GM18868 (cell line): ENCODE measurements at regions not wholly inside any gene's neighbourhood (a gene's known extent, or its start where the extent isn't known, plus 50 kb on each side); places are given as distances from the start of the nearest gene placed in this dataset.

Source experiments
- ATAC-seq: cut with Tn5 transposase; IDR thresholded peaks from one replicate; pipeline ENCODE4 v1.9.1; 2021; ENCODE audit warnings: mild to moderate bottlenecking, moderate library complexity; ENCODE audit not compliant: unreplicated experiment

DNA sequence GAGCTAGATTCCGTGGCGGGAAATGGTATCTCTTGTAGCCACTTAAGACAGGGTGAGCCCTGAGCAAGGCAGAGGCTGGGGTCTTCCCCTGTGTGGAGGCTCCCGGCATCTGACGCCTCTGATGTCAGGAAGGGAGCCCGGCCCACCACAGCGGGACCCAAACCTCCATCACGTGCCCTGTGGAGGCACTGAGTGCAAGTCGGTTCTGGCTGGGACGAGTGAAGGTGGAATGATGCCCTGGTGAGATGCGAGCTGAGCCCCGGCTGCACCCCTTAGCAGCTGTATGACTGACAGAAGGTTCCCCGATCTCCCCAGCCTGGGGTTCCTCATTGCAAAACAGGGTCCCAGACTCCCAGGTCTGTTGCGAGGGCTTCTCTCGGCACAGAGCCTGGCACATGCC lies 187.4 kb upstream of the TNRC6C start:
- no peak for ATAC-seq

DNA sequence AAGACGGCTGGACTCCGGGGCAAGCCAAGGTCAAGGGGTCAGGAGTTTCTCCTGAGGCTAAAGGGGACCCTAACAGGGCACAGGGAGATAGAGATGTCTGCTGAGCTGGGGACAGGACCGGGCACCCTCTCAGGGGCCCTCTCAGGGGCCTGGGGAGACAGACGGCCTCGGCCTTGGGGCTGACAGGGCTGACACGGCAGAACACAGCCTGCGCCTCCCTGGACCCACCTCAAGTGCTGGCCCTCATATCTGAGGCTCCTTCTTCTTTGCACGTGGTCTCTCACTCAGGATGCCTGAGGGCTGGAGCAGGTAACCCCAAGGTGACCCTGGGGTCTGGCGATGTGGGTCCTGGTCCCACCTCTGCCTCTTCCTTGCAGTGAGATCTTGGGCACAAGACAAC lies 186.9 kb upstream of the TNRC6C start:
- no peak for ATAC-seq

DNA sequence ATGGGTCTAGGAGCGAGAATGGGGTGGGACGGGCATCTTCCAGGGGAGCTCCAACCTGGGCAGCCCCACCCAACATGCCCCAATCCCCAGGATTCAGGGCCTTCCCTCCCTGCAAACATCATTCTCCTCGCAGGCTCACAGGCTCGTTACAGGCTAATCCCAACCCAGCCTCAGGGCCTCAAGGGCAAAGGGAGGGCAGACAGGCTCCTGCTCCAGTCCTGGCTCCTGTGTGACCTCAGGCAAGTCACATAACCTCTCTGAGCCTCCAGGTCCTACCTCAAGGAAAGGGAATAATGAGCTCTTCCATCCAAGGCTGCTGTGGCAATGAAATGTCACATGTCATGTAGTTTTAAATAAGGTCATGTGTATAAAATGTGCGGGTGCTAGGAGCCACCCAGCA lies 186.5 kb upstream of the TNRC6C start:
- no peak for ATAC-seq

DNA sequence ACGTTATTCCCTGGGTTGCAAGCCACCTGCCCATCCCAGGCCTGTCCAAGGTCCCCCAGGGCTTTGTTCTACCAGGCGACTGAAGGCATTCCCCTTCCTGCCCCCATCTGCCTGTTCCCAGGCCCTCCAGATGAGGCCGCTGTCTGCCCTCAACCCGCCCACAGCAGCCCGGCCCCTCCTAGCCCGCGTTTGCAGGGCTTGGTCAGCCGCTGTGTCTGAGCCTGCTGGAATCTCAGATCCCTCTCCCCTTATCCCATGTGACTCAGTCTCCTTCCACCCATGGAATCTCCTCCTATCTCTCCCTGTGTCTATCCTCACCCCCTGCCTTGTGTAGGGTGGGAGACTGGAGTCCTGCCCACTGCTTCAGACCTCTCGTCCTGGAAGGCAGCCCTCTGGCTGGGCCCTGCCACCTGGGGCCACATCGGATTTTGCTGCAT lies 186.0 kb upstream of the TNRC6C start:
- no peak for ATAC-seq

DNA sequence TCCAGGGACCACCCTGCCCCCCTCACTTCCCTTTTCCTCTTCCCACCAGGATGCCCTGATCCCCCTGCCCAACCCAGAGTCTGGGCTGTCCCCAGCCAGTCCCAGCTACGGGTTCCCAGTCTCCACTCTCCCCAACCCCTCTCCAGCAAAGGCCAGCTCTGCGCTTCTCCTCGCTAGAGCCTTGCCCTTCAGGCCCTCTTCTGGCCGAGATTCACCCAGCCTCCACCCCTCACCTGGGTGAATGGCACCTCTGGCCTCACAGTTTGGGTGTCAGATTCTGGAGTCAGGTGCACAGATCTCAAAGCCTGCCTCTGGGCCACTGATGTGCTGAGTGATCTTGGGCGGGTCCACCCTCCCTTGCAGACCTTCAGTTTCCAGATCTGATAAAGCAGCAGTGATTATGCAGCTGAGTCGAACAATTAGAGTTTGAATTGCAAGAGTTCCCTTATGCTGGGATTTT lies 185.6 kb upstream of the TNRC6C start:
- ATAC-seq = no peak

DNA sequence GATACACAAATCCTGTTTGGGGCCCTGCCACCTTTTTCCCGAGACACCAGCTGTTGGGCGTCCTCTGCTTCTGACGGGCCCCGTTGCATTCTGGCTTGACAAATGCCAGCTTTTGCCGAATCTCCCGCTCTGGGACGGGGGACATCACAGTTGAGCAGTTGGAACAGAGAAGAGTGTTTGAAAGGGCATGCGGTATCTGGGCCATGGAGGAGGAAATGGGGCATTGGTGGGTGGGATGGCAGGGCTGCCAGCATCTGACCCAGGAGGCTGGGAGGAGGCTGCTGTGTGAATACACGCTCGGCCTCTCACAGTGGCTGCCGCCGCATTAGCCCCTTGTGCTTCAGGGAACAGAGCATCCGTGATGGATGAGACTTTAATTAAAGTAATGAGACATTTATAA lies 184.3 kb upstream of the TNRC6C start:
- no peak for ATAC-seq

DNA sequence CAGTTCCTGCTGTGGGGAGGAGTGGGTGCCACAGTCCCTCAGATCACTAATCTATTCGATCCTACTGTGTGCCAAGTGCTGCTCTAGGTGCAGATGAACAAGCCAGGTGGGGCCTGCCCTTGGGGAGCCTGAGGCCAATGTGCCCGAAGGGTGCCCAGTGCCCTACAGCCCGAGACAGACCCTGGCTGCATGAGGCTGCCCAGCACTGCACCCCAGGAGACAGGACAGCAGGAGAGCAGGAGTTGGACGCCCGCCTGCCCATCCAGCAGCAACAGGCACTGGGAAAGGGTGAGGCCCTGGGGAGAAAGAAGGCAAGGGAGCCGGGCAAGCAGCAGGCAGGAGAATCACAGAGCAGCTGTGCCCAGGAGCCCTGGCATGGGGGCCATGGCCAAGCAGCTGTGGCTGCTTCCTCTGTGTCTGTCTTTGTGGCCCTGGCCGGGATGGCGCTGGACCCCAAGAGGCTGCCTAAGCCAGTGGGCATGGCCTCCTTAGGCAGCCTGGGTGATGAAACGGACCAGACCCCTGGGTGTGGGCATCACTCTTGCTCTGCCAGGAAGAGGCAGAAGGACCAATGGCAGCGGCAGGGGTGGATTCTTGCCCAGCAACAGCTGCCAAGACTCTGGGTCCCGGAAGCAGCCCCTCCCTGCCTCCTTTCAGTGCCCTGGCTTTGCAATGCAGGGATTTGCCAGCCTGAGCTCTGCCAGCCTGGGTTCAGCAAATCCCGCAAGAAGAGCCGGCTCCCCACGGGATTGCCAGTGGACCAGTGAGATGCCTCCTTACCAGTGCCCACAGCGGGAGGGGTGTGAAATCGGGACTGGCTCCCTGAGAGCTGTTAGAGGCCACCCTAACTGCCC lies 179.6 kb upstream of the TNRC6C start:
- ATAC-seq = no peak

DNA sequence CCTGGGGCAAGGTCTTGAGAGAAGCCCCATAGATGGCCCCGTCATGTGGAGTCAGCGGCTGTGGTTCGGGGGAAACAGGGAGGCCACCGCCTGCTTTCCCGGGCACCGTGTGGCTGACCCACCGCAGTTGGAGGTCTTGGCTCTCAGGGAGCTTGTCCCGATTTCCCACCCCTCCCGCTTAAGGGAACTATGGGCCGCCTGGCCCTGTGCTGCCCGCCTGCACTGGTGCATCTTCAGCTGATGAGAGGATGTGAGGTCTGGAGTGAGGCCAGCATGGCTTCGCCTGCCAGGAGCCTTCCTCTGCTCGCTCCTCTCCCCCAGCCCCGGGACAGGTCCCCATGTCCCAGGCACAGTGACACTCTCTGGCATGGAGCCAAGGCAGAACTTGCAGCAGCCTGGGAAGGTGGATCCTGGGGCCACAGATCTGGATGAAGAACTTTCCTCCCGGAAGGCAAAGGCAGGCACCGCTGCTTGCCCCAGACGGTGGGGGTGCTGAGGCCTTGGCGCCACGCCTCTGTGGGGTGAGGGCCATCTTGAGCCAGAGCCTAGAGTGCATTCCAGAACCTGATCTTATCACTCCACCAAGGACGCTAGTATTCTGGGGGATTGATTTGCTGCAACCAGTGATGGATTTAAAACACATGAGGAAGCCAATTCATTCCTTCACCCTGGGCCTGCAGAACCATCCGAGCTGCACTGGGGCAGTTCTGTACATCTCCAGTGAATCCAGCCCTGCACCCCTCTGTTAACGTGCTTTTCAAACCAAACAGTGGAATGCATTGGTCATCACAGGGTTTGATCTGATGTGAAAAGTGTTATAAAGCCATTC lies 178.6 kb upstream of the TNRC6C start:
- ATAC-seq = no peak

DNA sequence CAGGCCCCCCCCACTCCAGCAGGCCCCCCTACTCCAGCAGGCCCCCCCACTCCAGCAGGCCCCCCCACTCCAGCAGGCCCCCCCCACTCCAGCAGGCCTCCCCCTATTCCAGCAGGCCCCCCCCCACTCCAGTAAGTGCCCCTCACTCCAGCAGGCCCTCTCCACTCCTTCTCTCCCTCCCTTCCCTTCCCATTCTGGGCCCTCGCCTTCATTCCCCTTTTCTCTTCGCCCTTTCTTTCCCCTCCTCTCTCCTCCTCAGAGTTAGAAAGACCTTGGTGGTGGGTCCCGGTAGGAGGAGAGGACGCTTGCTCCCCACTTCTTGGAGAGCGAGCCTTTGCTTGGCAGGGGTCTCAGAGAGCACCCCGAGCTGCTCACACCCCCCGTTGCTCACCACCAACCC lies 177.0 kb upstream of the TNRC6C start:
- no peak for ATAC-seq

DNA sequence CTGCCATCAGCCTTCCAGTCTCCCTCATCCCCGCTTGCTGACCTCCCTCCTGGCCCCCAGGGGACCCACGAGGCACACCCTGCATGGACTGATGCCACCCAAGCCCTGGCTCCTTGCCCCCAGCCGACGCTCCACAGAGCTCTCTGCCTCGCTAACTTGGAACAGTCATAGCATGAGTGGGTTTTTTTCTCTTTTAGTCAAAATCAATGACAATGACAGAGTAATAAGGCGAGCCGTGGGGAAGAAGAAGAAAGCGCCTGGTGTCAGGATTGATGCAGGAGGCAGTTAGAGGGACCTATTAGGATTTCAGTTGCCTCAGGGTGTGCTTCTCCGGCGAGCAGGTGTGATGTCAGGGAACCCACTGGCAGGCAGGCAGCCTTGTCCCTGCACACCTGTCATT lies 176.3 kb upstream of the TNRC6C start:
- ATAC-seq = no peak

DNA sequence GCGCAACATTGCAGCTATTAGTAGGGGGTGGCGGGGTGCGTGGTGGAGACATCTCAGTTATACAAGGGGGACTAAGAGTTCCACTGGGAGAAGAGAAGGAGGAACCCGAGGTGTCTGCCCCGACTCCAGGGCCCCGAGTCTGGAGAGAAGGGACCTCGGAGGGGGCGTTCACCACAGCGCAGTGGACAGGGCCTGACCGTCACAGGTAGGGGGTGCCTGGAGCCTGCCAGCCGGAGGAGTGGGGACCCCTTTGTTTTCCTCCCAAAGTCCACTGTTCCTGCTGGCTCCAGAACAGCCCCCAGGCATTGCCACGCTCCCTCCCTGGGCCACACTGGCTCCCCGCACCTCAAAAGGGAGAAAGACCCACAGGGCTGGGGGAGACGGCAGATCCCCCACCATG lies 175.9 kb upstream of the TNRC6C start:
- ATAC-seq = no peak

DNA sequence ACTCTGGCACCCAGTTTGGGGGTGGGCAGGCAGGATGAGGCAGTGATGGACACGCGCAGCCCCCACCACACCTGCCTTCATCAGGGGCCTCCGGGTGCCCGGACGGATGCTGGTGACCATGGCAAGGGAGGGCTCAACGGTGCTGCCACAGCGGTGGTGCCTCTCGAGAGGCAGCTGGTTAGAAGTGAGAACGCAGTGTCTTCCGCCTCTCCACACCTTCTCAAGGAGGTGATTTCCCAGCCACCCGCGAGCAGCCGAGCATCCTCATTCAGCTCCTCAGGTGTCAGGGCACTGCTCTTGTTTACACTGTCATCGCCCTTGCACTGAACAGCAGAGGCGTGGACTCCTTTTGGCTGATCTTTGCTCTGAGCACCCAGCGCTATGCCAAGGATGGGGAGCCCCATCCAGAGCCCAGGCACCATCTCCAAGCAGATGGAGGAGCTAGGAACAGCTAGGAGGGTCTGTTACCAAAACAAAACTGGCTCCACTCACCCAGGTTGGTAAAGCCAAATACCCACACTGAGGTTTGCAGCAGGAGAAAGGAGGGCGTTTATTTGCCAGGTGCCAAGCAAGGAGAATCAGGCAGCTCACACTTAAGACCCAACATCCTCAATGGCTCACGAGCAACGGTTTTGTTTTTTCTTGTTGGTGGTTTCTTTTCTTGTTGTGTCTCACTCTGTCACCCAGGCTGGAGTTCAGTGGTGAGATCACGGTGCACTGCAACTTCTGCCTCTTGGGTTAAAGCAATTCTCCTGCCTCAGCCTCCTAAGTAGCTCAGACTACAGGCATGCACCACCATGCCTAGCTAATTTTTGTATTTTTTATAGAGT lies 174.3 kb upstream of the TNRC6C start:
- ATAC-seq = no peak

DNA sequence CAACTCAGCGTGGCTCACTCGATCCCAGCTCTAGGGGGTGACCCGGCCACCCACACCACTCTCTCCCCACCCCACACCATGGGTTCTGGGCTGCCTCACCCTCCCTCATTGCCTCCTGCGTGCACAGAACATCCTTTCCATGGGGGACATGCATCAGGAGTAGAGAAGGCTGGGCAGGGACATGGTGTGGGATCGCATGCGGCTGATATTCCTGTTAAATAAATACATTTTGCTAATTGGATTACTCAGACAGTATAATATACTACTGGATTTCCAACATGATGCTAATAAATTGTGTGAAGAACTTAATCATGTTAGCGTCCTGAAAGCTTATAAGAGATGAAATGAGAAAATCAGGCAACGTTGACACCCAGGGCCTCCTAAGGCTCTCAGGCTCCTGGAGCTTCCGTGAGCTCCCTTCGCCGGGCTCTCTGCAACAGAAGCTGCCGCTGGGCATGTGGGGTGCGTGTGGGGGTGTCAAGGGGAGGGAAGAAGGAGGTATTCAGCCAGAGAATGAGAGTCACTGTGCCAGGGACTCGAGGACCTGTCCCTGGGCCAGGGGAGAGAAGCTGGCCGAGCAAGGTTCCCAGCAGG lies 173.1 kb upstream of the TNRC6C start:
- ATAC-seq = no peak

DNA sequence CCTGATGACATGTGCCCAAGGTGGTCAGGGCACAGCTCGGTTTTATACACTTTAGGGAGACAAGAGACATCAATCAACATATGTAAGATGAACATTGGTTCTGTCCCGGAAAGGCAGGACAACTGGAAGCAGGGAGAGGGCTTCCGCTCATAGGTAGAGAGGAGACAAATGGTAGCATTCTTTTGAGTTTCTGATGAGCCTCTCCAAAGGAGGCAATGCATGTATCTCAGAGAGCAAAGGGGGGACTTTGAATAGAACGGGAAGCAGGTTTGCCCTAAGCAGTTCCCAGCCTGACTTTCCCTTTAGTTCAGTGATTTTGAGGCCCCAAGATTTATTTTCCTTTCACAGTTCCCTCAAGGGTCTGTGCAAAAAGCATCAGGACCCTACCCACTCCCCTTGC lies 172.4 kb upstream of the TNRC6C start:
- ATAC-seq = no peak

DNA sequence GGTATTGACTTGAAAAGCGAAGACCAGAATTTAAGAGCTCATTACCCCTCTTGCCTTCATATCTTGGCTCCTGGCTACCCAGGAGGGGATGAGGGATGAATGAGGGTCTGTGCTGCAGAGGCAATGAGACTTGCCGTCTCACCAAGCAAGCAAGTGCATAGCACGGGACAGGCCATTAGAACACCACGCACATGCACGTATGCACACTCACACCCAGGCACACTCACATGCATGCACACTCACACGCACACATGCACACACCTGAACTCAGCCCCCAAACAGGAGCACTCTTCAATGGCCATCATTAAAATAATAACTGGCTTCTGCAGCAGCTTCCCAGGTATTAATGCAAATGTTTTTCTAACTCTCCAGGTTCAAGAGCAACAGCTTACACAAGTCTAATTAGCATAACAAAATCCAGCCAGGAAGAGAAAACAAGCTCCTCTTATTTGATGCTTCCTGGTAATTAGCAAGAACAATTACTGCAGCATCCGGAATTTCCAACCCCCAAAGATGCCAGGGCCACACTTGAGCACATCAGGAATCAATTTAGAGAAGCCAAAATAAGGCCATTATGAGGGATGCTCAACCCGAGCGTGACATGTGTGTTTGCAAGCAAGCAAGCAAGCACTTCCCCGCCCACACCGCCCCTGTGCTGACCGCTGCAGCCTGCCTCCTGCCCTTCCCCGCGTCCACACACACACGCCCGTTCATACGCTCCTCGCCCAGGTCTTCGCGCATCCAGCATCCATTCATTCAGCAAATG lies 171.6 kb upstream of the TNRC6C start:
- ATAC-seq = no peak

DNA sequence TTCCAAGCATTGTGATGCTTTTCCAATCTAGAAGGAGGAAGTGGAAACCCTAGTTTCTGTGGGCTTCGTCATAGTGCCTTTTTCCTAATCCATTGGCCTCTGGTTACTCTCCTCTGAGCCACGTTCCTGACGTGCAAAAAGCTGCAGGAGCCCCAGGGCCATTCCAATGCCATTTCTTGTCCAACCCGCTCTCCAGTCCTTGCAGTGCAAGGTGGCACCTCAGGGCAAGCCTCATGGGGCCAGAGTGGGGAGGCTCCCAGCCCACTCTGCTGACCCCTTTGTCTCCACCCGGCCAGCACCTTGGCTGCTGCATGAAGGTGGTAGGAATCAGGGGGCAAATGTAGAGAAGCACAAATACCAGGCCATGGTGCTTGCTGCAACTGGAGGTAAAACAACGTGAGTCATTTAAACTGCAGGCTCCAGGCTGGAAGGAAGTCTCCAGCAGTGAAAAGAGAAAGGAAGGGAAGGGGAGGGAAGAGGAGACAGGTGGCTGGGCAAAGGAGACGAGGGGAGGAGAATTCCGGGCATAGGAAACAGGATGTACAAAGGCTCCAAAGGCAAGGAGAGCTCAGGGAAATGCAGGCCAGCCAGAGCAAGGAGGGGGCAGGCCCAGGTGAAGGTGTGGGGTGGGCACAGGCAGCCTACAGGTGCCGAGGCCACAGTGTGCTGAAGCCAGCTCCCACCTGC lies 168.2 kb upstream of the TNRC6C start:
- ATAC-seq = no peak

DNA sequence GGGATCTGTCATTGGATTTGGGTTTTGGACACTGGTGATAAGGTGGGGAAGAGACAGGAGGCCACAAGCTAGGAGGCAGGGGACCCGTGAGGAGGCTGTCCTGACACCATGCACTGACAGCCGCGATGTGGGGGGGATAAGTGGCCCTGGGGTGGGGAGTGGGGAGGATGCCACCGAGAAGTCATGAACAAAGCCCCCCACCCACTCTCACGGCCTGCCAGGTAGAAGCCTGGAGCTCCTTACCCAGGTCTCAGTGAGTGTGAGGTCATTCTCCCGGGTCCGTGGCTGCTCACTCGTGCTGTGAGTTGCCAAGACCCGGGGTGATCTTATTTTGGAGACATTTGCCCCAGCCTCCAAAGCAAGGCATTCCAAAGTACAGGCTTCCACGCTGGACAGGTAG lies 165.9 kb upstream of the TNRC6C start:
- ATAC-seq = no peak

DNA sequence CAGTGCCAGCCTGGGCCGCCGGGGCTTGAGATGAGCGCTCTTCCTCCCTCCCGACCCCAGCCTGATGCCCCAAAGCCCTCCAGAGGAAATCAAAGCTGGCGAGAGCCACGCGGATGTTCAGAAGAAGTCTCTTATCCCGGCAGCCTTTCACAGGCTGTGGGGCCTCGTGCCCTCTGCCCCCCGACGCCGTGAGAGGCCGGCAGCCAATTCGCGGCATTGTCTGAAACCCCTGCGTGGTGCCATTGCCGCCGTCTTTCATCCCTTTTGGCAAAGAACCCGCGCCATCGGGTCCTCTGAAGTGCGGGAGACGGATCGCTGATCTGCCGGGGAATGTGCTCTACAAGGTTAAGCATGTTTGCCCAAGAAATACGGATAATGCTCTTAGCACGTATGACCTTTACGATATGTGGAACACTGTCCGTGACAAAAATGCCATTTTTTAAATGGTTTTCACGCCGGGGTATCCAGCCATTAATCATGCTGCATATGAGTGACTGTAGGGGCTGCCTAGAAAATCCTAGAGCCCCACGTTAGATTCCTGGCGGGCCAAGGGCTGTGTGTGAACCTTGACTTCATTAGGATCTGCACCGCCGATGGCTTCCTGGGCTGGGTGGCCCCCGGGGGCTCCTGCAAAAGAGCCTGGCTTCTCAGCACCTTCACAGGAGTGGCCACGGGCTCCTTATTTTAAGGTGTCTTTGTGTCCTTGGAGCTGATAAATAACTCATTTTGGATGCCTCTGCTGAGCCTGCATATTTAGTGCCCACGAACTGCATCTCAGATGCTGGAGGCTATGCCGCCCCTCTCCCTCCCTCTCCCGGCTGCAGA lies 165.1 kb upstream of the TNRC6C start:
- ATAC-seq = no peak

DNA sequence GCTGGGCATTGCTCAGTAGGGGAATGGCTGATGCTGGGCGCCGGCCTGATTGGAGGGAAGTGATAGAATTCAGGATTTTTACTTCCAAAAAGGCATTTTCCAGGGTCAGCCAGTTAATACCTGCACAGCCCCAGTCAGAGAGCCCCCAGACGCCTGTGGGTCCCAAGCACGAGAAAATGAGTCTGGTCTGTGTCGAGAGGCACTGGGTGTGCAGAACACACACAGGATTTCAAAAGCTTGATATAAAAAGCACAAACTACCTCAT lies 164.6 kb upstream of the TNRC6C start:
- no peak for ATAC-seq
